IPS-NIHi11 (cell line): ENCODE measurements at regions not wholly inside any gene's neighbourhood (a gene's known extent, or its start where the extent isn't known, plus 50 kb on each side); places are given as distances from the start of the nearest gene placed in this dataset.
"Not testable (repeated sequence)": the region's sequence is repeated elsewhere in the genome, so short reads cannot be mapped to it uniquely, and the experiment has no call there.

Source experiments
- DNase-seq: peaks from one replicate; pipeline ENCODE4 v3.0.0; 2012; ENCODE audit warnings: mixed read lengths, low spot score

- no peak for DNase-seq
Observed at GRCh38 chr4:20196476-20196875, 55.2 kb upstream of the SLIT2 start.

- DNase-seq = no peak
Observed at GRCh38 chr4:20195071-20195885, 56.4 kb upstream of the SLIT2 start.

- no peak for DNase-seq
Observed at GRCh38 chr4:20194123-20195013, 57.3 kb upstream of the SLIT2 start.

- no peak for DNase-seq
Observed at GRCh38 chr4:20193141-20193936, 58.4 kb upstream of the SLIT2 start.

- DNase-seq = no peak
Observed at GRCh38 chr4:20192736-20193135, 59.0 kb upstream of the SLIT2 start.

- no peak for DNase-seq
Observed at GRCh38 chr4:20185103-20185502, 66.6 kb upstream of the SLIT2 start.

- DNase-seq = not testable (repeated sequence)
Observed at GRCh38 chr4:20183131-20183530, 68.6 kb upstream of the SLIT2 start.

GRCh38 chr4:20181926-20182325 lies 69.8 kb upstream of the SLIT2 start:
- no peak for DNase-seq

GRCh38 chr4:20180509-20180908 lies 71.2 kb upstream of the SLIT2 start:
- DNase-seq = no peak

GRCh38 chr4:20178902-20179576 lies 72.7 kb upstream of the SLIT2 start:
- DNase-seq = no peak

GRCh38 chr4:20176881-20177280 lies 74.8 kb upstream of the SLIT2 start:
- no peak for DNase-seq

- DNase-seq = no peak
Observed at GRCh38 chr4:20172070-20172760, 79.5 kb upstream of the SLIT2 start.

- DNase-seq = no peak
Observed at GRCh38 chr4:20166544-20166943, 85.2 kb upstream of the SLIT2 start.

GRCh38 chr4:20159516-20159915 lies 92.2 kb upstream of the SLIT2 start:
- no peak for DNase-seq

GRCh38 chr4:20158195-20158594 lies 93.5 kb upstream of the SLIT2 start:
- DNase-seq = no peak

GRCh38 chr4:20151436-20151835 lies 100.3 kb upstream of the SLIT2 start:
- DNase-seq = no peak

- not testable (repeated sequence) for DNase-seq
Observed at GRCh38 chr4:20149143-20149542, 102.6 kb upstream of the SLIT2 start.

GRCh38 chr4:20137176-20137575 lies 114.5 kb upstream of the SLIT2 start:
- no peak for DNase-seq

- no peak for DNase-seq
Observed at GRCh38 chr4:20127626-20128025, 124.1 kb upstream of the SLIT2 start.

- no peak for DNase-seq
Observed at GRCh38 chr4:20126906-20127305, 124.8 kb upstream of the SLIT2 start.
